Thymus (tissue), 11 donors: ENCODE measurements at regions not wholly inside any gene's neighbourhood (a gene's known extent, or its start where the extent isn't known, plus 50 kb on each side); places are given as distances from the start of the nearest gene placed in this dataset.

Experiments
- DNase-seq, 9 donors: peaks; one replicate each; pipeline ENCODE4 v3.0.0-alpha.2; 2013; ENCODE audit warnings: low spot score in 9 of 9, low read depth in 6 of 9, missing footprints in 1 of 9
- H3K27ac ChIP-seq, 2 donors: one replicate each; pipeline ENCODE4 v1.5.1; 2013; ENCODE audit warnings: control low read depth in 1 of 2, low read depth in 1 of 2, low read length in 1 of 2, mild to moderate bottlenecking in 1 of 2, moderate library complexity in 1 of 2
- H3K27me3 ChIP-seq, 2 donors: one replicate each; pipeline ENCODE4 v1.5.1; 2013; ENCODE audit warnings: low read length in 1 of 2; ENCODE audit not compliant: control insufficient read depth in 2 of 2, insufficient read depth in 1 of 2
- H3K36me3 ChIP-seq, 2 donors: one replicate each; pipeline ENCODE4 v1.5.1; 2013; ENCODE audit warnings: low read length in 1 of 2, mild to moderate bottlenecking in 1 of 2, moderate library complexity in 1 of 2; ENCODE audit not compliant: control insufficient read depth in 2 of 2, insufficient read depth in 2 of 2
- H3K4me1 ChIP-seq, 2 donors: one replicate each; pipeline ENCODE4 v1.5.1; 2013; ENCODE audit warnings: low read length in 2 of 2; ENCODE audit not compliant: control insufficient read depth in 2 of 2, insufficient read depth in 2 of 2
- H3K4me3 ChIP-seq, 2 donors: one replicate each; pipeline ENCODE4 v1.5.1; 2013; ENCODE audit warnings: low read length in 2 of 2, control low read depth in 1 of 2, mild to moderate bottlenecking in 1 of 2
- H3K9me3 ChIP-seq, 2 donors: one replicate each; pipeline ENCODE4 v1.5.1; 2013; ENCODE audit warnings: low read length in 1 of 2, mild to moderate bottlenecking in 1 of 2; ENCODE audit not compliant: control insufficient read depth in 2 of 2, insufficient read depth in 1 of 2
- WGBS: extraction: QIAGEN DNeasy Blood & Tissue Kit; methylation state at CpG from one replicate; pipeline ENCODE4 v1.1.7; 2013; 5-methylcytosine and 5-hydroxymethylcytosine counted together
- donor health status: healthy.

DNA sequence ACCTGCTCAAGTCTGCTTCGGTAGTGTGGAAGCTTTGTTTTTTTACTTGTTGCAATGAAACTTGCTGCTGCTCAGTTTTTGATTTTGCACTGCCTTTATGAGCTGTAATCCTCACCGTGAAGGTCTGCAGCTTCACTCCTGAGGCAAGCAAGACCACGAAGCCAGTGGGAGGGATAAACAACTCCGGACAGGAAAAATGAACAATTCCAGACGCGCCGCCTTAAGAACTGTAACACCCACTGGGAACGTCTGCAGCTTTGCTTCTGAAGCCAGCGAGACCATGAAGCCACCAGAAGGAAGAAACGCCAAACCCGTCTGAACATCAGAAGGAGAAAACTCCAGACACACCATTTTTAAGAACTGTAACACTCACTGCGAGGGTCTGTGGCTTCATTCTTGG lies 245.7 kb upstream of the REG3G start:
- H3K27ac ChIP-seq, result no peak overlapping the region
- H3K9me3 ChIP-seq, result peaks cover 0 to 2% of the 10 kb centered on the region in 2 donors
- H3K4me1 ChIP-seq, result no peaks in the 10 kb centered on the region
- no peak overlapping the region for H3K4me3 ChIP-seq
- WGBS, result 91% methylated on average over 12 of the region's 12 CpGs
- no peaks in the 10 kb centered on the region for H3K36me3 ChIP-seq
- H3K27me3 ChIP-seq, result no peaks in the 10 kb centered on the region
- DNase-seq, result no peak

DNA sequence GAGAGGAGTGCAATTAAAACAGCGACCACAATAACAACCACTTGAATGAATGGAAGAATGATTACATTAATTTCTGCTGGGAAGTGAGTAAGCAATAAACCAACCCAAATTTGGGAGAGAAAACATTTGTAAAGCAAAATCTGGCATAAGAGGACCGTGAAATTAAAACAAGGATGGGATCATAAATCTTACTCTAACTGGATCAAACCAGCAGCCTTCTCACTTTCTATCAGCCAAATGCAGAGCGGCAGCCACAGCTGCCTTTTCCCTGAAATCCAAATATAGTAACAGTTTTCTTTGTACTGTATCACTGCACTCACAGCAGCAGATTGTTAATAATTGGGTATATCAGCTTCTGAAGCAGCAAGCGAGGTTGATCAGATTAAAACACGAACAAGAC lies 245.2 kb upstream of the REG3G start:
- Histone ChIP-seq H3K4me3 (no peak overlapping the region), H3K4me1 (no peaks in the 10 kb centered on the region), H3K27ac (no peak overlapping the region), H3K36me3 (no peaks in the 10 kb centered on the region), H3K9me3 (peaks cover 0 to 2% of the 10 kb centered on the region in 2 donors), H3K27me3 (no peaks in the 10 kb centered on the region)
- DNase-seq, result no peak
- 39% methylated on average over 5 of the region's 5 CpGs for WGBS

DNA sequence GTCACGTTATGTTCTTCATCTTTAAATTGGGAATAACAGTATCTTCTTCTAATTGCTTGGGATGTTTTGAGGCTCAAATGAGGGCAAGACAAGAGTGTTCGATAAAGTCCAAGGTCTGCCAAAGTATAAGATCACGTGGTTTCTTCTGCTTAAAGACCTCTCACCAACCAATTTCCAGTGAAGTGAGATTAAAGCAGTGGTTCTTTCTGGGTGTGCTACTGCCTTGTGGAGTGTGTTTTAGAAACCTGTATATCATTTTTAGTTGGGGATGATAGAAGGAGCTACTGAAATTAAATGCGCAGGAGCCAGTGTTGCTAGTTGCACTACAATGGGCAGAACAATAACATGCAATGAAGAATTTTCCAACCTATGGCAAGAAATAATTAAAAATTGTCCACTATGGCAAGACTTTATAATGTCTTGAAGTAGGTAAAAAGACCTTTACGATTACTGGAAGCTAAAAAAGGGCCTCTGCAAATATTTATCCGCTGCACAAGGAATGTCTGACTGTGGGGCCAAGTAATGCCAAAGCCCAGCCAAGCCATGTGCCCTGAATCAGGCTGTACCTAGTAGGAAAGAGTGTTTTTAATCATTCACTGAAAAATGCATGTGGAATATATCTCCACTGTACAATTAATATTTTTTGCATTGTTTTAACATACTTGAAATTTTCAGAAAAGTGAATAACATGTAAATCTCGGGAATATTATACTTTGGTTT lies 244.5 kb upstream of the REG3G start:
- Histone ChIP-seq H3K9me3 (peaks cover 0 to 2% of the 10 kb centered on the region in 2 donors), H3K27me3 (no peaks in the 10 kb centered on the region), H3K4me3 (no peak overlapping the region), H3K4me1 (no peaks in the 10 kb centered on the region), H3K36me3 (no peaks in the 10 kb centered on the region), H3K27ac (no peak overlapping the region)
- no peak for DNase-seq
- 80% methylated on average over 7 of the region's 7 CpGs for WGBS

DNA sequence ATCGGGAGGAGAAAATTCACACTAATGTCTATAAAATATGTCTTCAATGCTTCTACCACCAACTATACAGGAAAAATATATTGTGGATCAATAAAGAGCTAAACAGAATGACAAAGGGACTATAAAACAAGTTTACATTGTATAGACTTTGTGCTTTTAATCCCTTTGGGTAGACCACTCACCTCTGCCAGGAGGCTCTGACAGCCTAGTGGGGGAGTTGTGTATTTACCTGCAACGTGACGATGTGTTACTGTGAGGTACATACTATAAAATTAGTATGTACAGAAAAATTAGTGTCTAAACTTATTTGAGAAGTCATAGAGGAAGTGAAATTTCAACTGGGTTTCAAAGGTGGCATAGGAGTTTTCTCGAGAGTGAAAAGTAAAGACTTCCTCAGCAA lies 243.3 kb upstream of the REG3G start:
- WGBS, result 91% methylated on average over 4 of the region's 4 CpGs
- Histone ChIP-seq H3K27me3 (no peaks in the 10 kb centered on the region), H3K4me1 (no peaks in the 10 kb centered on the region), H3K36me3 (no peaks in the 10 kb centered on the region), H3K27ac (no peak overlapping the region), H3K9me3 (peaks cover 0 to 2% of the 10 kb centered on the region in 2 donors), H3K4me3 (no peak overlapping the region)
- DNase-seq, result no peak

DNA sequence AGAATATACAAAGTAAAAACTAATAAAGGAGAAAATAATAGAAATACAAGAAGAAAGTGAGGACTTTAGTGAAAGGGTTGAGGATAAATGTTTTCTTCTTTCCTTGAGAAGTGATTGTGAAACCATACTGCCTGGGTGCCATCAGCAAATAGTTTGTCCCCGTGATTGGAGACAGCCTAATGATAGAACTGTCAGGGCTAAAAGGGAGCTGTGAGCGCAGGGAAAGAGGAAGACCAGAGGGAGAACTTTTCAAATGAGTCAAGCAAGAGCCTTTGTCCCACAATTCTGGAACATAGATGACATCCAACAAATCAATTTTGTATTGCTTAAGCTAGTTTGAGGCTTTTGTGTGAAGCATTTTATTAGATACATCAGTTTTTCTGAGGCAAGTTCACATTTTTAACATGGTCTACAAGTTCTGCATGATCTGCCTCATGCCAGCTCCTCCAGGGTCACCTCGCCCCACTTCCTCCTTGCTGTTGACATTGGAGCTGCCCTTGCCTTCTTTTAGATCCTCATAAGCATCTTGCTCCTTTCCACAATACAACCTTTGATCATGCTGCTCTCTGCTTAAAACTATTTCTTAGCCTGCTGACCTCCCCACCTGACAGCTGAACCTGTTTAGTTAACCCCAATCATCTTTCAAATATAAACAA lies 213.4 kb upstream of the REG3G start:
- WGBS, result 83% methylated on average over 3 of the region's 3 CpGs
- DNase-seq, result no peak

DNA sequence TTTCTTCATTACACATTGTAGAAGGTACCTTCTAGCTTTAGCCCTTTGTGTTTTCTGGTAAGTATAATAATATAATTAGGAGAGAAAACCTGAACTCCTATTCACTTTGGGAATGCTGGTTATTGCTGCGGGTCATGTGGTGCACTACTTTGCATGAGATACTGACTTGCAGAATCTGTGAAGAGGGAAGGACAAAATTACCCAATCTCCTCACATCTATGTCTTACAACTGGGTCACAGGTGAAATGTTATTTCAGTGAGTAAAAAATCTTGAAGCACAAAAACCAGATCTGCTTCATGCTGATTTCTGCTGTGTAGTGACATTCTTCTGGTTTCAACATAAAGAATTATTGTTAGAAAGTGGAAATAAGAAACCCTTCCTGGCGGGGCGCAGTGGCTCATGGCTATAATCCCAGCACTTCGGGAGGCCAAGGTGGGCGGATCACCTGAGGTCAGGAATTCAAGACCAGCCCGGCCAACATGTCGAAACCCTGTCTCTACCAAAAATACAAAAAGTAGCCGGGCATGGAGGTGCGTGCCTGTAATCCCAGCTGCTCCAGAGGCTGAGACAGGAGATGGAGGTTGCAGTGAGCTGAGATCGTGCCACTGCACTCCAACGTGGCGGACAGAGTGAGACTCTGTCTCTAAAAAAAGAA lies 211.0 kb upstream of the REG3G start:
- no peak overlapping the region for H3K27ac ChIP-seq
- DNase-seq, result no peak
- H3K4me1 ChIP-seq, result no peaks in the 10 kb centered on the region
- H3K36me3 ChIP-seq, result no peaks in the 10 kb centered on the region
- H3K9me3 ChIP-seq, result no peaks in the 10 kb centered on the region
- H3K4me3 ChIP-seq, result no peak overlapping the region
- WGBS, result 87% methylated on average over 12 of the region's 12 CpGs
- H3K27me3 ChIP-seq, result no peaks in the 10 kb centered on the region

More for the DNA sequence above, 213.4 kb upstream of the REG3G start:
- H3K4me1 ChIP-seq, result no peaks in the 10 kb centered on the region
- H3K9me3 ChIP-seq, result no peaks in the 10 kb centered on the region
- no peaks in the 10 kb centered on the region for H3K27me3 ChIP-seq
- H3K36me3 ChIP-seq, result no peaks in the 10 kb centered on the region
- H3K27ac ChIP-seq, result no peak overlapping the region
- H3K4me3 ChIP-seq, result no peak overlapping the region

DNA sequence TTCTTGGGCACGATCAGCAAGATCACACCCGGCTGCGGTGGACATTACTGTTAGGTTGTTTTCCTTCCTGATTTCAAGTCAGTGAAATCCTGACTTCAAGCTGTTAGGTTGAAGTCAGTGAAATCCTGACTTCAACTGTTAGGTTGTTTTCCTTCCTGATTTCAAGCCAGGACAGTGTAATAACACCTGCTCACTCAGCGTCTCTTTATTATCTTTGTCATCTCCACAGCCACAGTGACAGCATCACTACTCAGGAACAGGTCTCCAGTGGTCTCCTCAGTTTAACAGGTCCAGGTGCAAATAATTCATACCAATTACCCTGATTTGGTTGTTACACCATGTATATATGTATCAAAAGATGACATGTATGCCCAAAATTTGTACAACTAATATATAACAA lies 208.1 kb upstream of the REG3G start:
- no peak for DNase-seq
- H3K9me3 ChIP-seq, result no peaks in the 10 kb centered on the region
- no peaks in the 10 kb centered on the region for H3K4me1 ChIP-seq
- H3K27ac ChIP-seq, result no peak overlapping the region
- no peak overlapping the region for H3K4me3 ChIP-seq
- no peaks in the 10 kb centered on the region for H3K36me3 ChIP-seq
- H3K27me3 ChIP-seq, result no peaks in the 10 kb centered on the region
- 72% methylated on average over 4 of the region's 4 CpGs for whole genome bisulfite sequencing

DNA sequence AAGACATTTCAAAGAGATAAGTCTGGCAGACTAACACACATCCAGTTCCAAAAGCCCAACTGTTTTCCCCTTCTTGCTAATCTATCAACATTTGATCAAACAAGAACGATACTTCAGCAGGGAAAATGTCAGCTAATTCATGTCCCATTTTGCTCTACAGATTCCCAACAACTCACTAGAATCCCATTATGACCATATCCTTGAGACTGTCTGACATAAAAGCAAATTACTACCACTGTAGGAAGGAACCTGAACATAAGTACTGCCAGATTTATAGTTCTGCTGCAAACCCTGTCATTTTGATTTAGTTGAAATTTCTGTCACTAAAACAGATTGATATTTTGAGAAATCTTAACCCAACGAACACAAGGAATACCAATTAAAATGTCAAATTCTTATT lies 193.0 kb upstream of the REG3G start:
- DNase-seq, result no peak
- Histone ChIP-seq H3K36me3 (no peaks in the 10 kb centered on the region), H3K4me3 (no peak overlapping the region), H3K9me3 (no peaks in the 10 kb centered on the region), H3K27me3 (no peaks in the 10 kb centered on the region), H3K27ac (no peak overlapping the region), H3K4me1 (no peaks in the 10 kb centered on the region)
- 80% methylated on average over 2 of the region's 2 CpGs for WGBS

DNA sequence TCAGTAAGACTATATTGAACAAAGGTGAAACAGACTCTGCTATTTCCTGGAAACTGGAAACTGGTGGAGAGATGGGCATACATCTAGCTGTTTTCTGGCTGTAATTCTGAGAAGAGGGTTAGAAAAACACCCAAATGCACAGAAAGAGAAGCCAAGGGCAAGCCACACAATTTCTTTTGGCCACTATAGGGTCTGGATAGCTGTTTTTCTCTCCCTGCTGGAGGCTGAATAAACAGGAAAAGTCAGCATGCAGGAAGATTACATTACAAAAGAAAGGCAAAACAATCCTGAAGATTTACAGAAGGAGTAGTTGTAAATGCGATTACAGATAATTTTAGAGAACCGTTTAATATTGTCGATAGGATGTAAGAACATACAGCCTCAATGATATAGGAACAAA lies 186.2 kb upstream of the REG3G start:
- Histone ChIP-seq H3K27ac (no peak overlapping the region), H3K4me1 (no peaks in the 10 kb centered on the region), H3K27me3 (no peaks in the 10 kb centered on the region), H3K9me3 (no peaks in the 10 kb centered on the region), H3K36me3 (no peaks in the 10 kb centered on the region), H3K4me3 (no peak overlapping the region)
- 41% methylated on average over 3 of the region's 3 CpGs for WGBS
- no peak for DNase-seq
